ENCODE measurements at regions not wholly inside any gene's neighbourhood (a gene's known extent, or its start where the extent isn't known, plus 50 kb on each side); places are given as distances from the start of the nearest gene placed in this dataset.

DNA sequence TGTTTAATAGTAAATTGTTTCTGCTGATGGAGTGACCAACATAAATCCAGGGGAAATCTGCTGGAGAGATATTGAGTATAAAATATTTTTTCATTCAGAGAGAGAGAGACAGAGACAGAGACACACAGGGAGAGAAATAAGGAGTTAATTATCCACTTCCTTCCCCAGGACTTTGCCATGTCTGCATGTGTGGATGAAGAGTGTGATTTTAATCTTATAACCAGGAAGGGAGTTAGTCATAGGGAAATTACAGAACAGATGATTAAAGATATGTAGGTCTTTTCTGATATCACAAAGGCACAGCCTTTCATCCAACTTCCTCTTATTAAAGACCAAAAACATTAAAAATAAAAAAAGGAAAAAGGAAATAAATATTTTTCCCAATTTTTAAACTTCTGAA is 526.3 kb downstream of the SPRY1 start:
- TF ChIP-seq CTCF (IDR thresholded peaks at IDR 0.05) (no peak), POLR2A (IDR thresholded peaks at IDR 0.05) (no peak)
- Histone ChIP-seq H3K9me3 (no peaks in the 10 kb centered on the region), H3K4me3 (no peak overlapping the region), H3K4me1 (no peaks in the 10 kb centered on the region), H3K36me3 (no peaks in the 10 kb centered on the region), H3K27ac (no peak overlapping the region), H3K27me3 (no peaks in the 10 kb centered on the region)
- ATAC-seq: peak in 1 of 4 donors; percentile 59
- no peak for DNase-seq
- intact Hi-C loops (cut with DNase I): no loop called here

- ATAC-seq: no peak
- H3K27me3 ChIP-seq: no peaks in the 10 kb centered on the region
- H3K36me3 ChIP-seq: no peaks in the 10 kb centered on the region
- no peaks in the 10 kb centered on the region for H3K4me1 ChIP-seq
- TF ChIP-seq CTCF (IDR thresholded peaks at IDR 0.05): no peak
- no peak for TF ChIP-seq POLR2A (IDR thresholded peaks at IDR 0.05)
- intact Hi-C loops (cut with DNase I): no loop called here
- no peak overlapping the region for H3K27ac ChIP-seq
- no peak for DNase-seq
- no peaks in the 10 kb centered on the region for H3K9me3 ChIP-seq
- H3K4me3 ChIP-seq: no peak overlapping the region
- 52% methylated on average over 3 of the region's 3 CpGs for WGBS (ENCODE audit: insufficient coverage, low coverage, low lambda C conversion rate, missing lambda C conversion rate)
These were observed 527.9 kb downstream of the SPRY1 start for GRCh38 chr4:123924536-123924935.

- WGBS (ENCODE audit: insufficient coverage, low coverage, low lambda C conversion rate, missing lambda C conversion rate): 59% methylated on average over 1 of the region's 1 CpG
- Histone ChIP-seq H3K27me3 (no peaks in the 10 kb centered on the region), H3K9me3 (no peaks in the 10 kb centered on the region), H3K27ac (no peak overlapping the region), H3K4me1 (no peaks in the 10 kb centered on the region), H3K4me3 (no peak overlapping the region), H3K36me3 (no peaks in the 10 kb centered on the region)
- DNase-seq (no peak), ATAC-seq (no peak)
- intact Hi-C loops (cut with DNase I): no loop called here
- TF ChIP-seq POLR2A (IDR thresholded peaks at IDR 0.05) (no peak), CTCF (IDR thresholded peaks at IDR 0.05) (no peak)
These were observed 533.0 kb downstream of the SPRY1 start for GRCh38 chr4:123929565-123929964.

- H3K9me3 ChIP-seq: no peaks in the 10 kb centered on the region
- ATAC-seq (no peak), DNase-seq (no peak)
- intact Hi-C loops (cut with DNase I): no loop called here
- no peaks in the 10 kb centered on the region for H3K4me1 ChIP-seq
- TF ChIP-seq CTCF (IDR thresholded peaks at IDR 0.05) (no peak), POLR2A (IDR thresholded peaks at IDR 0.05) (no peak)
- no peaks in the 10 kb centered on the region for H3K27me3 ChIP-seq
- H3K27ac ChIP-seq: no peak overlapping the region
- H3K36me3 ChIP-seq: no peaks in the 10 kb centered on the region
- 36% methylated on average over 1 of the region's 1 CpG for WGBS (ENCODE audit: insufficient coverage, low coverage, low lambda C conversion rate, missing lambda C conversion rate)
- H3K4me3 ChIP-seq: no peak overlapping the region
These were observed 534.4 kb downstream of the SPRY1 start for GRCh38 chr4:123930996-123931395.

GRCh38 chr4:123934096-123934495 is 537.5 kb downstream of the SPRY1 start:
- DNase-seq (no peak), ATAC-seq (no peak)
- 65% methylated on average over 2 of the region's 2 CpGs for WGBS (ENCODE audit: insufficient coverage, low coverage, low lambda C conversion rate, missing lambda C conversion rate)
- no peaks in the 10 kb centered on the region for H3K9me3 ChIP-seq
- H3K4me3 ChIP-seq: no peak overlapping the region
- no peaks in the 10 kb centered on the region for H3K4me1 ChIP-seq
- no peaks in the 10 kb centered on the region for H3K27me3 ChIP-seq
- intact Hi-C loops (cut with DNase I): no loop called here
- no peak overlapping the region for H3K27ac ChIP-seq
- no peaks in the 10 kb centered on the region for H3K36me3 ChIP-seq
- TF ChIP-seq POLR2A (IDR thresholded peaks at IDR 0.05) (no peak), CTCF (IDR thresholded peaks at IDR 0.05) (no peak)
